ENCODE measurements at regions not wholly inside any gene's neighbourhood (a gene's known extent, or its start where the extent isn't known, plus 50 kb on each side); places are given as distances from the start of the nearest gene placed in this dataset.

DNA sequence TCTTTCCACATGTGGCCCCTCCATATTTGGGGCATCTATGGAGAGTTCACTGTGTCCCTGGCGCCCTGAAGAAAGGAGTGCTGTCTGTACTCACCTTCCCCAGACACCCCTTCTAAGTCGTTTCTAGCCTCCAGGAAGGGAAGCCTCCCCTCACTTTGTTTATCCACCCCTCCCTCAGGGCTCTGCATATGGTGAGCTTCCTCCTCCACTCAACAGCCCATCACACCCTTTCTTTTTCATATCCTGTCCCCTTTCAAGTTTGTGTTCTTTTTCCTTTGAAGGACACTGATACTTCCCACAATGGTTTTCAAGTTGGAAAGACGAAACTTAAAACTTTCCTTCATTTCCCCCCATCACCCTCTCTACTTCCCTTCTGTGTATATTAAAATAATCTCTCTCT, 291.4 kb upstream of the POU3F3 start:
- no peak for DNase-seq

DNA sequence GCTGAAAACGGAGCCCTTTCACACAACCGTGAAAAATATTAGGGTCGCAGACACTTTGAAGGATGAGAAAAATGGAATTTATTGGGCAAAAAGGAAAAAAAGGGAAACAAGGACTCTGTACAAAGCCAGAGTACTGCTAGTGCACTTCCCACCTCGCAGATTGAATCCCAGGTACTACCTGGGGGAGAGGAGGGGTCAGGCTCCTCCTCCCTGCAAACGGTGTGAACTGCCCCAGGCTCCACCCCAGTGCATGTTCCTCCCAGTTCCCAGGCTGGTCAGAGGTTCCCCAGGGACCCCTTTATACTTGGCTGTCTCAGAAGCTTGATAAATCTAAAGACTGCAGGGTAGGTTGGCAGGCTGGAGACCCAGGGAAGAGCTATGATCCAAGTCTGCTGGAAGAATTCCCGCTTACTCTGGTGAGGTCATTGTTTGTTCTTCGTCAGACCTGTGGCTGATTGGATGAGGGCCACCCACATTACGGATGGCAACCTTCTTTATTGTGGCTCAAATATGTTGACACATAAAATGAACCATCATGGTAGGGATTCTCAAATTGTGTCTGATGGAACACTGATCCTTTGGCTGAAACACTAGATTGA, 290.4 kb upstream of the POU3F3 start:
- no peak for DNase-seq

- DNase-seq, result no peak
Measured at GRCh38 chr2:104568247-104568646, 285.7 kb upstream of the POU3F3 start.

DNA sequence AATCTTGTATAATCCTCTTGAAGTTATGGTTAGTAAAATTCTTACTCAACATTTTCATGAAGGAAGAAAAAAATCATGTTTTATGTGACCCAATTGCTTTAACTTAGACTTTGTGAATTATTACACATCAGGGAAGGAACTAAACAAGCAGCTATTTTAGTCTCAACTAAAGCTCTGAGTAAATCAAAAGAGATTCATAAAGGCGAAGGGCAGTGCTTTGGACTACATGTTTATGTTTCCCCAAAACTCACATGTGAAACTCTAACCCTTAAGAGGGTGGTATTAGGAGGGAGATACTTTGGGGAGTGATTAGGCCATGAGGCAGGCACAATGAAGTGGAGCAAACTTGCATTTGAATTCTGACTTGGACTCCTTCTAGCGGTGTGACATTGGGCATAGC, 283.7 kb upstream of the POU3F3 start:
- DNase-seq, result no peak

DNA sequence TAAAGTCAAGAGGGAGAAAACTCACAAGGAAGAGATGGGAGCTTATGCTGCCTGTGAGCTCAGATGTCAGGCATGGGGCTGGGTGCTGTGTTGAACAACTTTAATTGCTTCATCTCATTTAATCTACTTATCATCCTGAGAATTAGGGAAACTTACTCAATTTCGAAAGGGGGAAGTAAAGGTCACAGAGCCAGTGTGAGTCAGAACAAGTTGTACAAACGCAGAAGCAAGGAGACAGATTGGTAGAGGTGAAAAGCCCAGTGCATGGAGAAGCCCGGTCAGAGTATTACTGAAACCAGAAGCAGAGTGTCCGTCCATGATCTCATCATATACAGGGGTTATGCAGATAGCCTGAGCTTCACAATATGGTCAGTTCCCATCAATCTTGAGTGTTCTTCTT, 281.1 kb upstream of the POU3F3 start:
- no peak for DNase-seq

DNA sequence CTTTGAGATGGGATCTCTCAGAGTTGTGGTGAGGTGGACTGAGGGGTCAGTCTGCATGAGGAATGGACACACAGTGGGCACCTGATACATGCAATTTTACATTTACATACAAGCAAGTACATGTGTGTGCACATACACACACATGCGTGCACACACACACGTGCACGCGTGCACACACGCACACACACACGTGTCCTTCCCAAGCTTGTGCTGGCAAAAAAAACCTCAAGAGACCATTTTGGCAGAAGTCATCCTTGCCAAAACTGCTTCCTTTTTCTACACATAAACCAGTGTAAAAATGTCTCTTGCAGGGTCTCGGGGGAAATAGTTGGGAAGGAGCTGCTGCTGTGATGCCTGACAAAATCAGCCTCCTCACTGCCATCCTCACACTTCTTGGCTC, 279.5 kb upstream of the POU3F3 start:
- no peak for DNase-seq

GRCh38 chr2:104577143-104577542, 276.8 kb upstream of the POU3F3 start:
- DNase-seq, result no peak

DNA sequence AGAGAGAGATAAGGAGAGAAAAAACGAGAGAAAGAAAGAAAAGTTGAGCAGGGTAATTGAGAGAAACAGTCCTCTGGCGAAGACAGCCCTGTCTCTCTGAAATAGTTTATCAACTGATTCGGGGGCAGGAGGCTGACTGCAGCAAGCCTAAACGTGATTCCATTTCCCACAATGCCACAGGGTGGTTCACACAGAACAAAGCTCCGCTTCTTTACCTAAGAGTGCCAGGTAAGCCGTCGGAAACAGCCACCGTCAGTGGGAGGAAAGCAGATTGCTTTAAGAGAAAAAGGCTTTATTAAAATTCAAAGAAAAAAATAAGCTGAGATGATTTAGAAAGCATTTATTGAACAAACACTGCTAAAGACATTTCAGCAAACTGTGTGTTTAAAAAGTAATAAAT, 271.4 kb upstream of the POU3F3 start:
- DNase-seq, result no peak

DNA sequence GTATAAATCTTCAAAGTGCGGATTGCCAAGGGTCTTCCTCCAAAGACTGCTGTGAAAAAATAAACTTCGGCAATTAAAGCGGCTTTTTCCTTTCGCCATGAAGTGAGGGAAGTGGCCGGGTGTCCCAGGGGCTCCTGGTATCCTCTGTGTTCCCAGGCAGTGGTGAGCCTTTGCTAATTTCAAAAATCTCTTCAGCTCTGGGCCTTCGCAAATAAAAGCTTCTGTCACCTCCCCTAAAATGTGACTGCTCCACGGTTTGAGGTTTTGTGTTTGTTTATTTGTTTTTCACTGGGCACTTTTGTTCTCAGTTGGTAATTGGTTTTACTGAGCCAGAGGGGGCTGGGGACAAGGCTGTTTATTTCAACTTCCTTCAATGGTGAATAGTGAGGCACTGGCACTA, 270.1 kb upstream of the POU3F3 start:
- DNase-seq, result no peak

GRCh38 chr2:104584393-104584792, 269.5 kb upstream of the POU3F3 start:
- no peak for DNase-seq

GRCh38 chr2:104595576-104595975, 258.3 kb upstream of the POU3F3 start:
- no peak for DNase-seq

DNA sequence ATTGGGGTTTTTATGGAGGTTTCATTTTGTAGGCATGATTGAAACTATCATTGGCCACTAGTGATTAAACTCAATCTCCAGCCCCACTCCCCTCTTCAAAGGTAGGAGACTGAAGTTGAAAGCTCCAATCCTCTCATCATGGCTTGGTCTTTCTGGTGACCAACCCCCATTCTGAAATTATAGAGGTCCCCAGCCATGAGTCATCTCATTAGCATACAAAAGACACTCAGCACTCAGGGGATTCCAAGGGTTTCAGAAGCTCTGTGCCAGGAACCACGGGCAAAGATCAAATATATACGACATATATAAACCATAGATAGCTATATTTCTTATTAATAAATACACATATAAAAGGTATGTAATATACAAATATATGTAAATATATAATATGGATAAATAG, 256.0 kb upstream of the POU3F3 start:
- DNase-seq, result no peak

- DNase-seq, result no peak
Measured at GRCh38 chr2:104598636-104599035, 255.3 kb upstream of the POU3F3 start.

DNA sequence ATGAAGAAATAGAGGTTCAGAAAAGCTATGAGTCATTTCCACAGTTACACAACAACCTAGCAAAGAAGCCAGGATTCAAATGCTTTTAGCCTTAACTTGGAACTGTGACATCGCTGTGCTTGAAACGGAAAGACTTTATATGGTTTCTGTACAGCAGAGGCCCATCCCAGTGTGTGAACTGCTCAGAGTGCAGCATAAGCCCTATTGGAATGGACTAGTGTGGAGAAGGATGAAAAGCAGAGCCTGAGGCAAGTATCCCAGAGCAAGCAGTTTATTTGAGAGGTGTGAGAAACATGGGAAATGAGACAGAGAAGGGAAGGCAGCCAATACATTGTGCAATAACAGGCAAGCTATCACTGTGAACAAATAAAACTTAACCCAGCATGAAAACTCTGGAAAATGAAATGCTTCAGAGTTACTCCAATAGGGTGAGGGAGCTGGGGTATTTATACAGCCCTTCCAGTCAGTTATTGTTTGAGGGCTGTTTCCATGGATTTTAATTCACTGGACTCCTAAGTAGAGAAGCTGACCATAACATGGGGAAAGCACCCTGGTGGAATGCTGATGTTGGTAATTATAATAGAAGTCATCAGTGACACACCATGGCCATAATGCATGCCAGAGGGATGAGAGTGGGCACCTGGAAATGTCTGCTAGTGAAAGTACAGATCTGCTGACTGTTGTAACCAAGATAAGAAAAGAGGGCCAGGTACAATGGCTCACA, 254.0 kb upstream of the POU3F3 start:
- DNase-seq, result no peak

DNA sequence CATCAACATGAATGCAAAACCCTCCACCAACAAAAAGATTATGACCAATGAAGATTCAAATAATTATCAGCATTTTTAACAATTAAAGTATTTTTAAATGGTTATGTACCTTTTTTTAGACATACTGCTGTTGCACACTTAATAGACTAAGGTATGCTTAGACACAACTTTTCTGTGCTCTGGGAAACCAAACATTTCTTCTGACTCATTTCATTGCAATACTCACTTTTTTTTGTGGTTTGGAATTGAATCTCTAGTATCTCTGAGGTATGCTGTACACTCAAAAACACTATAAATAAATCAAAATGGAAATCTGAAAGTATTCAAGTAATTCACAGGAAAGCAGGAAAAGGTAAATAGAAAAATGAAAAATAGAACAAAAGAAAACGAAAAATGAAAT, 247.9 kb upstream of the POU3F3 start:
- no peak for DNase-seq

GRCh38 chr2:104616856-104617255, 237.1 kb upstream of the POU3F3 start:
- no peak for DNase-seq

DNA sequence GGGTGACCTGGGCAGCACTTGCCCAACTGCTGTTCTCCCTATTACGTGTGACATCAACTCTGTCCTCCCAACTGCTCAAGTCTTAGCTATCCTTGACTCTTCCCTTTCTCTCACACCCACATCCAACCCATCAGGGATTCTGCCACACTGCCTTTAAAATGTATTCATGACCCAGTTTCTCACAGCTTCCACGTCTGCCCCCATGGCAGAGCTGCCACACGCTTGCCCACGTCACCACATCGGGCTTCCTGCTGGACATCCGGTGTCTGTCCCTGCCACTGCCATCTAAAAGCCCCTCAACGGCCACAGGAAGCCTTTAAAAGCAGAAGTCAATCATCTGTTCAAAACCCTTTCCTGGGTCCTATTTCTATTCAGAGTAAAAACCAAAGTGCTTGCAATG, 233.1 kb upstream of the POU3F3 start:
- DNase-seq, result no peak

GRCh38 chr2:104635608-104636007, 218.3 kb upstream of the POU3F3 start:
- no peak for DNase-seq

- no peak for DNase-seq
Measured at GRCh38 chr2:104638190-104638858, 215.6 kb upstream of the POU3F3 start.

DNA sequence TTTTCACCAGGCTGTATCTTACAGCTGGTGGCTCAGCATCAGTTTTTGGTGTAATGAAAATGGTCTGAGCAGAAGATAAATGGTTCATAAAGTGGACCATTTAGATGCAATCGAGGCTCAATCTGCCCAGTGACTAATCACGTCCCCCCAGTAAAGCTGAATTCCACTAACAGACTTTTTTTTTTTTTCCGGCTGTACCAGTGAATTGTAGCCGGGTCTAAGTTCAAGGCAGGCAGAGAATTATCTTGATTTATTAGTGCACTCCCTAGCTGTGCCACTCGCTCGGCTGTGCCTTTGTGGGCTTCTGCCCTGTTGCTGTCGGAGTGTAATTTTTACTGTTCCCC, 215.1 kb upstream of the POU3F3 start:
- DNase-seq, result no peak

DNA sequence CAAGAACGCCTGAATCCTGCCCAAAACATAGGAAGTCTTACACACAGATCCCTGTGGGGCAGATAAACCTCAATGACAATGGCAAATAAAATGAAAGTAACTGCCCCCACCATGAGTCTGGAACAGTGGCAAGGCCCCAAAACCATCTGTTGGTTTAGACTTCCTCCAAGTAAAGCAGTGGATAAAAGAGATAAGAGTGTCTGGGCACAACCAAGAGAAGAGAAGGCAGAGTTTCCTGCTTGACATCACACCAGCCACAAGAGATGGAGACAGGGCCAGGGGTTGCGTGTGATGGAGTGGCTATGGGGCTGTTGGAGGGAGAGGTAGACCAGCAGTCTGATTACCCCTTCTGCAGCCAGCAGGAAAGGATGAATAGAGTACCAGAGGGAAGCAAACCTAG, 212.1 kb upstream of the POU3F3 start:
- no peak for DNase-seq

DNA sequence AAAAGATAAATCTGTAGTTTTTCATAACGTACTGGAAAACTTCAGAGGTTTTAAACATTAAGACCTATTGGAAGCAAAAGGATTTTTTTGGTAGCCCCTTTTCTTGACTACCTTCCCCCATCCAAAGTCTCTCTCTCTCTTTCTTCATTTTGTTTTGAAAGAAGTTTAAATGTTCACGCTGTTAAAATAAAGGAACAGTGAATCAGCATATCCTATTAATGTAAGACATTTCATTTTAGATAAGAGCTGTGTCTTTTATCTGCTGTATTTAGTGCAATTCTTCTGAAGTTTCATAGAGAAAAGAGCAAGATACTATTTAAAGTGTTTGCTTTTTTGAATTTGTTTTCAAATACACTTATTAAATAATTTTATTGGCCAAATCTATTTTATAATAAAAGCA, 205.5 kb upstream of the POU3F3 start:
- DNase-seq, result no peak

DNA sequence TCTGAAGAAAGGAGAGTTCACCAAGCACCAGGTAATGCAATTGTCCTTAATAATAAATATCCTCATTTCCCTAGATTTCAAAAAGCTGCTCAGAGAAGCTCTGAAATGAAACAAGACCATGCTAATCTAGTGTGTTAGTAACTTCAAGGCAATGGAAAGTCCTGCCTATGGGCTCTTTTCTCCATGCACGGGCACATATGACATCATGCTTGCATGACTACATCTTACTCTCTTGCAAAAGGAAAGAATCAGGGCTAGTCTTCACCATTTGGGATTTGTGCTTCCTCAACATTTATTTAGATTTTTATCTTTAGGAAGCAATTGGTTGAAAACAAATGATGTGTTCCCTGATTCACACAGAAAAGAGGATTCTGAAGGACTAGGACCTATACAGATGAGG, 204.0 kb upstream of the POU3F3 start:
- no peak for DNase-seq

DNA sequence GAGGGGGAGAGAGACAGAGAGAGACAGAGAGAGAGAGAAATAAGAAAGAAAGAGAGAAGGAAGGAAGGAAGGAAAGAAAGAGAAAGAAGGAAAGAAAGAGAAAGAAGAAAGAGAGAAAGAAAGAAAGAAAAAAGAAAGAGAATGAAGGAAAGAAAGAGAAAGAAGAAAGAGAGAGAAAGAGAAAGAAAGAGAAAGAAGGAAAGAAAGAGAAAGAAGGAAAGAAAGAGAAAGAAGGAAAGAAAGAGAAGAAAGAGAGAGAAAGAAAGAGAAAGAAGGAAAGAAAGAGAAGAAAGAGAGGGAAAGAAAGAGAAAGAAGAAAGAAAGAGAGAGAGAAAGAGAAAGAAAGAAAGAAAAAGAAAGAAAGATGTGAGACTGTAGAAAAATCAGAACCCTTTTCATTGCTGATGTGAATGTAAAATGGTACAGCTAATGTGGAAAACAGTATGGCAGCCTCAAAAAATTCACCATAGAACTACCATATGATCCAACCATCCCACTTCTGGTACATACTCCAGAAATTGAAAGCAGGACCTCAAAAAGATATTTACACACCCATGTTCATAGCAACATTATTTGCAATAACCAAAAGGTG, 203.4 kb upstream of the POU3F3 start:
- DNase-seq, result no peak
